MCF 10A (cell line): ENCODE measurements at regions not wholly inside any gene's neighbourhood (a gene's known extent, or its start where the extent isn't known, plus 50 kb on each side); places are given as distances from the start of the nearest gene placed in this dataset.

ENCODE experiments used
- BruUV-seq: library from RNA; stranded (reverse); fragments of 400-500 nt; replicated peaks from 2 replicates; lab custom pipeline; 2021; lab: Mats Ljungman, UMichigan
- CTCF ChIA-PET: fragments of 300-600 bp; sonication (Branson Sonifier 250); formaldehyde crosslinking; extraction: SDS; loops from one replicate; lab custom pipeline; 2021; ENCODE audit warnings: antibody characterized with exemption, inconsistent platforms; lab: Yijun Ruan, JAX
- POLR2A ChIA-PET: fragments of 300-600, 350-650 bp; sonication (Branson Sonifier 250); formaldehyde crosslinking; extraction: SDS; loops from one replicate; lab custom pipeline; 2020; ENCODE audit warnings: antibody characterized with exemption, inconsistent platforms; lab: Yijun Ruan, JAX
- DNase-seq: peaks from one replicate; pipeline ENCODE4 v3.0.0-alpha.2; 2018; ENCODE audit not compliant: unreplicated experiment
- H3K27ac Mint-ChIP-seq: one replicate; pipeline ENCODE4 v1.8.0; 2022; ENCODE audit warnings: mild to moderate bottlenecking, low read depth, mixed read lengths; ENCODE audit not compliant: unreplicated experiment
- H3K27me3 Mint-ChIP-seq: one replicate; pipeline ENCODE4 v1.8.0; 2022; ENCODE audit warnings: mixed read lengths; ENCODE audit not compliant: insufficient read depth, unreplicated experiment
- H3K36me3 Mint-ChIP-seq: one replicate; pipeline ENCODE4 v1.8.0; 2022; ENCODE audit warnings: mild to moderate bottlenecking, moderate library complexity, mixed read lengths; ENCODE audit not compliant: insufficient read depth, unreplicated experiment
- H3K4me1 Mint-ChIP-seq: one replicate; pipeline ENCODE4 v1.8.0; 2022; ENCODE audit warnings: mixed read lengths; ENCODE audit not compliant: insufficient read depth, unreplicated experiment
- H3K4me3 Mint-ChIP-seq: one replicate; pipeline ENCODE4 v1.8.0; 2022; ENCODE audit warnings: mild to moderate bottlenecking, moderate library complexity, mixed read lengths; ENCODE audit not compliant: unreplicated experiment
- H3K9me3 Mint-ChIP-seq: one replicate; pipeline ENCODE4 v1.8.0; 2022; ENCODE audit warnings: mixed read lengths; ENCODE audit not compliant: unreplicated experiment
- CTCF ChIP-seq: fragments of 200-600 bp; IDR thresholded peaks from one replicate; pipeline ENCODE4 v1.8.0; 2022; ENCODE audit warnings: antibody characterized with exemption, mild to moderate bottlenecking; ENCODE audit not compliant: unreplicated experiment
- intact Hi-C: fragments of 100-400 bp; cut with micrococcal nuclease; formaldehyde crosslinking; loops from 2 replicates; pipeline ENCODE4 v1.14.1; 2022

GRCh38 chr7:91660734-91661356 lies 219.7 kb downstream of the MTERF1 start:
- no TSS peak for BruUV-seq
- intact Hi-C loops, result no loop called here
- no peaks in the 10 kb centered on the region for H3K9me3 Mint-ChIP-seq
- no peak overlapping the region for H3K27ac Mint-ChIP-seq
- TF ChIP-seq CTCF, result no peak
- no peaks in the 10 kb centered on the region for H3K36me3 Mint-ChIP-seq
- H3K4me1 Mint-ChIP-seq, result peaks cover 6% of the 10 kb centered on the region
- H3K4me3 Mint-ChIP-seq, result no peak overlapping the region
- POLR2A ChIA-PET, result interaction anchor here (0.5 kb wide), 1 partner anchor 638 kb away, joined by 3 read pairs; no protein-coding TSS in a partner anchor
- no peaks in the 10 kb centered on the region for H3K27me3 Mint-ChIP-seq
- CTCF ChIA-PET, result interaction anchor here (0.6 kb wide), 1 partner anchor 582 kb away, joined by 3 read pairs; no protein-coding TSS in a partner anchor
- no peak for DNase-seq

GRCh38 chr7:91661727-91662126 lies 218.8 kb downstream of the MTERF1 start:
- intact Hi-C loops, result no loop called here
- CTCF ChIA-PET, result interaction anchor here (0.6 kb wide), 1 partner anchor 517 kb away, joined by 3 read pairs; no protein-coding TSS in a partner anchor

GRCh38 chr7:91668217-91668616 lies 212.3 kb downstream of the MTERF1 start:
- POLR2A ChIA-PET, result no interaction called here
- TF ChIP-seq CTCF, result no peak

More at GRCh38 chr7:91661727-91662126, 218.8 kb downstream of the MTERF1 start:
- no peak for DNase-seq
- no peak for TF ChIP-seq CTCF
- Mint-ChIP-seq H3K4me1 (peaks cover 6% of the 10 kb centered on the region), H3K4me3 (no peak overlapping the region), H3K27ac (no peak overlapping the region), H3K27me3 (no peaks in the 10 kb centered on the region), H3K9me3 (no peaks in the 10 kb centered on the region), H3K36me3 (no peaks in the 10 kb centered on the region)
- POLR2A ChIA-PET, result no interaction called here
- no TSS peak for BruUV-seq

DNA sequence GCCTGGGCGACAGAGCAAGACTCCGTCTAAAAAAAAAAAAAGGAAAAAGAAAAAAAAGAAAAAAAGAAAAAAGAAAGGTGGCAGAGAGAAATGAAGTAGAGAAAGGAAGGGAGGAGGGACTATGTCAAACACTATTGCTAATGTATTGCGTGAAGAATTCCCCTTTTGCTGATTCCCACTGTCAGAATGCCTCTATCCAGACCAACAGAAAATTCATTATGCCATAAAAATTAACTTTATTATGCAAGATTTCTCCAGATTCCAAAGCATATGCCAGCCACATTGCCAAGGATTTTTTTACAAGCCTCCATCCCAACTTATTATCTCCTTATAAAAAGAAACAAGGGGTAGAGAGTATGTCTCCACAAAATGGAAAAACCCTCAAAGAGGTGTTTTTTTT lies 209.3 kb downstream of the MTERF1 start:
- no peaks in the 10 kb centered on the region for H3K9me3 Mint-ChIP-seq
- DNase-seq, result no peak
- H3K27ac Mint-ChIP-seq, result no peak overlapping the region
- no TSS peak for BruUV-seq
- TF ChIP-seq CTCF, result no peak
- H3K36me3 Mint-ChIP-seq, result no peaks in the 10 kb centered on the region
- ChIA-PET POLR2A (no interaction called here), CTCF (no interaction called here)
- no peaks in the 10 kb centered on the region for H3K27me3 Mint-ChIP-seq
- H3K4me3 Mint-ChIP-seq, result no peak overlapping the region
- intact Hi-C loops, result no loop called here
- H3K4me1 Mint-ChIP-seq, result no peaks in the 10 kb centered on the region

More at GRCh38 chr7:91668217-91668616, 212.3 kb downstream of the MTERF1 start:
- no peak for DNase-seq
- Mint-ChIP-seq H3K4me1 (no peaks in the 10 kb centered on the region), H3K4me3 (no peak overlapping the region), H3K27me3 (no peaks in the 10 kb centered on the region), H3K27ac (no peak overlapping the region), H3K36me3 (no peaks in the 10 kb centered on the region), H3K9me3 (no peaks in the 10 kb centered on the region)
- BruUV-seq, result no TSS peak
- intact Hi-C loops, result no loop called here
- CTCF ChIA-PET, result interaction anchor here (0.7 kb wide), 1 partner anchor 84 kb away, joined by 3 read pairs; no protein-coding TSS in a partner anchor
